Mesendoderm (in vitro differentiated cells): ENCODE measurements at regions not wholly inside any gene's neighbourhood (a gene's known extent, or its start where the extent isn't known, plus 50 kb on each side); places are given as distances from the start of the nearest gene placed in this dataset.
"Not testable (repeated sequence)": the region's sequence is repeated elsewhere in the genome, so short reads cannot be mapped to it uniquely, and the experiment has no call there.

Source experiments
- DNase-seq: peaks from one replicate; pipeline ENCODE4 v3.0.0; 2013
- H2AK5ac ChIP-seq: 2 replicates; pipeline ENCODE4 v1.6.1; 2013; ENCODE audit warnings: low read length, inconsistent platforms
- H2BK120ac ChIP-seq: 2 replicates; pipeline ENCODE4 v1.6.1; 2013; ENCODE audit warnings: low read depth, mild to moderate bottlenecking, low read length, moderate library complexity, mixed read lengths
- H2BK15ac ChIP-seq: replicated peaks from 2 replicates; pipeline ENCODE4 v1.6.1; 2013; ENCODE audit warnings: low read depth, mild to moderate bottlenecking, moderate library complexity
- H2BK5ac ChIP-seq: 2 replicates; pipeline ENCODE4 v1.6.1; 2013; ENCODE audit warnings: low read length, inconsistent platforms
- H3K18ac ChIP-seq: 2 replicates; pipeline ENCODE4 v1.6.1; 2013; ENCODE audit warnings: mild to moderate bottlenecking, low read length, mixed read lengths
- H3K23ac ChIP-seq: one replicate; pipeline ENCODE4 v1.6.1; 2013; ENCODE audit warnings: low read length
- H3K27ac ChIP-seq: 2 replicates; pipeline ENCODE4 v1.5.1; 2013; ENCODE audit warnings: low read depth, mild to moderate bottlenecking, inconsistent platforms, low read length, moderate library complexity
- H3K27me3 ChIP-seq: 2 replicates; pipeline ENCODE4 v1.6.1; 2013; ENCODE audit warnings: low read length, control low read depth, mild to moderate bottlenecking, inconsistent platforms; ENCODE audit not compliant: insufficient read depth, poor library complexity
- H3K36me3 ChIP-seq: 2 replicates; pipeline ENCODE4 v1.6.1; 2013; ENCODE audit warnings: low read length, inconsistent platforms; ENCODE audit not compliant: control insufficient read depth, insufficient read depth
- H3K4ac ChIP-seq: one replicate; pipeline ENCODE4 v1.6.1; 2013; ENCODE audit warnings: low read depth, mild to moderate bottlenecking, low read length, moderate library complexity
- H3K4me1 ChIP-seq: 2 replicates; pipeline ENCODE4 v1.6.1; 2013; ENCODE audit warnings: low read depth, low read length, inconsistent platforms; ENCODE audit not compliant: control insufficient read depth
- H3K4me2 ChIP-seq: 2 replicates; pipeline ENCODE4 v1.6.1; 2013; ENCODE audit warnings: low read length
- H3K4me3 ChIP-seq: 2 replicates; pipeline ENCODE4 v1.5.1; 2013; ENCODE audit warnings: mild to moderate bottlenecking, low read length
- H3K56ac ChIP-seq: one replicate; pipeline ENCODE4 v1.6.1; 2013; ENCODE audit warnings: low read length
- H3K79me1 ChIP-seq: 2 replicates; pipeline ENCODE4 v1.6.1; 2013; ENCODE audit warnings: low read length, inconsistent platforms
- H3K79me2 ChIP-seq: 2 replicates; pipeline ENCODE4 v1.6.1; 2013; ENCODE audit warnings: mild to moderate bottlenecking, low read length; ENCODE audit not compliant: control insufficient read depth, insufficient read depth
- H3K9ac ChIP-seq: 2 replicates; pipeline ENCODE4 v1.6.1; 2013; ENCODE audit warnings: low read length, inconsistent platforms
- H4K5ac ChIP-seq: one replicate; pipeline ENCODE4 v1.6.1; 2013; ENCODE audit warnings: low read length
- H4K8ac ChIP-seq: one replicate; pipeline ENCODE4 v1.6.1; 2013; ENCODE audit warnings: low read depth, mild to moderate bottlenecking, control low read depth, low read length, moderate library complexity
- WGBS: extraction: QIAGEN DNeasy Blood & Tissue Kit; methylation state at CpG from one replicate; pipeline ENCODE4 v1.1.7; 2013; ENCODE audit warnings: low lambda C conversion rate, missing lambda C conversion rate; ENCODE audit not compliant: insufficient coverage; ENCODE audit errors: extremely low coverage; 5-methylcytosine and 5-hydroxymethylcytosine counted together

- not testable (repeated sequence) for H2BK5ac ChIP-seq, H3K23ac ChIP-seq, H3K4me1 ChIP-seq, H3K4ac ChIP-seq, H3K4me3 ChIP-seq, H3K9ac ChIP-seq, H4K5ac ChIP-seq, H3K56ac ChIP-seq, H4K8ac ChIP-seq, H3K79me2 ChIP-seq, H2BK15ac ChIP-seq, H2BK120ac ChIP-seq, H3K18ac ChIP-seq, H3K79me1 ChIP-seq, H3K27me3 ChIP-seq, H2AK5ac ChIP-seq, H3K4me2 ChIP-seq, H3K27ac ChIP-seq, H3K36me3 ChIP-seq, DNase-seq
- no CpG with 5 or more reads among the region's 3 CpGs for WGBS
These were observed 65.7 kb upstream of the DCD start for GRCh38 chr12:54713876-54714275.

- no peaks in the 10 kb centered on the region for H3K4me1 ChIP-seq
These were observed 63.5 kb upstream of the DCD start for GRCh38 chr12:54711669-54712068.

GRCh38 chr12:54708826-54709225, 60.7 kb upstream of the DCD start:
- WGBS, result no CpG with 5 or more reads among the region's 4 CpGs
- Histone ChIP-seq H3K4me1 (no peaks in the 10 kb centered on the region), H3K56ac (no peak overlapping the region), H3K27me3 (no peaks in the 10 kb centered on the region), H2AK5ac (no peak overlapping the region), H2BK15ac (no peak overlapping the region), H3K79me1 (no peaks in the 10 kb centered on the region), H3K18ac (no peak overlapping the region), H4K5ac (no peak overlapping the region), H3K79me2 (no peaks in the 10 kb centered on the region), H3K27ac (no peak overlapping the region), H3K9ac (no peak overlapping the region), H3K4me2 (no peak overlapping the region), H3K23ac (no peak overlapping the region), H3K4ac (no peak overlapping the region), H4K8ac (no peak overlapping the region), H2BK120ac (no peak overlapping the region), H2BK5ac (no peak overlapping the region), H3K4me3 (no peak overlapping the region), H3K36me3 (no peaks in the 10 kb centered on the region)
- no peak for DNase-seq

More at GRCh38 chr12:54711669-54712068, 63.5 kb upstream of the DCD start:
- H3K36me3 ChIP-seq, result no peaks in the 10 kb centered on the region
- no peaks in the 10 kb centered on the region for H3K27me3 ChIP-seq
- no peak overlapping the region for H2BK5ac ChIP-seq
- H3K18ac ChIP-seq, result no peak overlapping the region
- H2AK5ac ChIP-seq, result no peak overlapping the region
- H3K4me2 ChIP-seq, result no peak overlapping the region
- H3K79me1 ChIP-seq, result no peaks in the 10 kb centered on the region
- no peak overlapping the region for H3K9ac ChIP-seq
- no peak overlapping the region for H3K23ac ChIP-seq
- H3K27ac ChIP-seq, result no peak overlapping the region
- H2BK120ac ChIP-seq, result no peak overlapping the region
- H2BK15ac ChIP-seq, result no peak overlapping the region
- no peak overlapping the region for H4K5ac ChIP-seq
- no peak for DNase-seq
- no peak overlapping the region for H3K4ac ChIP-seq
- no peak overlapping the region for H3K4me3 ChIP-seq
- WGBS, result 100% methylated on average over 1 of the region's 1 CpG
- no peak overlapping the region for H4K8ac ChIP-seq
- H3K79me2 ChIP-seq, result no peaks in the 10 kb centered on the region
- no peak overlapping the region for H3K56ac ChIP-seq

- no peak for DNase-seq
- no peak overlapping the region for H3K27ac ChIP-seq
- H3K9ac ChIP-seq, result no peak overlapping the region
- H2BK15ac ChIP-seq, result no peak overlapping the region
- no CpG with 5 or more reads among the region's 8 CpGs for WGBS
- no peak overlapping the region for H3K4ac ChIP-seq
- no peak overlapping the region for H3K4me2 ChIP-seq
- H4K5ac ChIP-seq, result no peak overlapping the region
- no peaks in the 10 kb centered on the region for H3K27me3 ChIP-seq
- no peak overlapping the region for H3K56ac ChIP-seq
- no peak overlapping the region for H2BK5ac ChIP-seq
- no peaks in the 10 kb centered on the region for H3K79me1 ChIP-seq
- H3K4me3 ChIP-seq, result no peak overlapping the region
- no peaks in the 10 kb centered on the region for H3K79me2 ChIP-seq
- H2BK120ac ChIP-seq, result no peak overlapping the region
- no peak overlapping the region for H4K8ac ChIP-seq
- no peak overlapping the region for H3K23ac ChIP-seq
- no peak overlapping the region for H3K18ac ChIP-seq
- peaks cover 2% of the 10 kb centered on the region for H3K4me1 ChIP-seq
- no peak overlapping the region for H2AK5ac ChIP-seq
- H3K36me3 ChIP-seq, result no peaks in the 10 kb centered on the region
These were observed 56.0 kb upstream of the DCD start for GRCh38 chr12:54704202-54704601.

GRCh38 chr12:54701940-54702592, 53.9 kb upstream of the DCD start:
- no peak overlapping the region for H3K18ac ChIP-seq
- no peaks in the 10 kb centered on the region for H3K36me3 ChIP-seq
- H3K4me3 ChIP-seq, result no peak overlapping the region
- no peaks in the 10 kb centered on the region for H3K27me3 ChIP-seq
- H4K5ac ChIP-seq, result no peak overlapping the region
- H3K79me1 ChIP-seq, result no peaks in the 10 kb centered on the region
- no peak overlapping the region for H2BK5ac ChIP-seq
- H2AK5ac ChIP-seq, result no peak overlapping the region
- no peak overlapping the region for H3K4me2 ChIP-seq
- no peak overlapping the region for H3K23ac ChIP-seq
- H2BK120ac ChIP-seq, result no peak overlapping the region
- H3K27ac ChIP-seq, result no peak overlapping the region
- no CpG with 5 or more reads among the region's 2 CpGs for WGBS
- no peak overlapping the region for H2BK15ac ChIP-seq
- H3K4me1 ChIP-seq, result peaks cover 2% of the 10 kb centered on the region
- H4K8ac ChIP-seq, result no peak overlapping the region
- H3K56ac ChIP-seq, result no peak overlapping the region
- H3K9ac ChIP-seq, result no peak overlapping the region
- H3K79me2 ChIP-seq, result no peaks in the 10 kb centered on the region
- no peak overlapping the region for H3K4ac ChIP-seq
- peak; percentile 60 for DNase-seq

GRCh38 chr12:54700849-54701248, 52.7 kb upstream of the DCD start:
- Histone ChIP-seq H3K23ac (no peak overlapping the region), H2BK120ac (no peak overlapping the region), H3K4me3 (no peak overlapping the region), H3K36me3 (no peaks in the 10 kb centered on the region), H3K27ac (no peak overlapping the region), H2AK5ac (no peak overlapping the region), H4K5ac (no peak overlapping the region), H3K79me1 (no peaks in the 10 kb centered on the region), H2BK15ac (no peak overlapping the region), H3K27me3 (no peaks in the 10 kb centered on the region), H3K9ac (no peak overlapping the region), H3K4me2 (no peak overlapping the region), H4K8ac (no peak overlapping the region), H3K4ac (no peak overlapping the region), H3K4me1 (peaks cover 2% of the 10 kb centered on the region), H3K56ac (no peak overlapping the region), H3K18ac (no peak overlapping the region), H2BK5ac (no peak overlapping the region), H3K79me2 (no peaks in the 10 kb centered on the region)
- DNase-seq, result no peak
- no CpG with 5 or more reads among the region's 2 CpGs for WGBS
